ENCODE measurements at regions not wholly inside any gene's neighbourhood (a gene's known extent, or its start where the extent isn't known, plus 50 kb on each side); places are given as distances from the start of the nearest gene placed in this dataset.

DNA sequence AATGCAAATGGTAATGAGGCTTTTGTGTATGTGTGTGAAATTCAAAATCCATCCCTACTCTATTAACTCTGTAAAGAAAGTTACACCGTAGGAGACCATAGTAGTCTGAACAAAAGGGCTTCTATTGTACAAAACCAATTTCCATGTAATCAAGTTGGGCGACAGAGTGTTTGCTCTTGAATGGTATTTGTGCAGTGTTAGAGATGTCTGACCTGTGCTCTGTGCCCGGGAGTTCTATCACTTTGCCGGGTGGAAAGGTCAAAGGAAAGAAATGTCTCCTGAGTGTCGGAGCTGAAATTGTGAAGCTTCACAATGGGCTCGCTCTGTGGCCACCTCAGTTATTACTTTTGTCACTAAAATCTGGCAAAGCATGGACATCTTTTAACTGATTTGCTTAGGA lies 312.0 kb downstream of the SAMD5 start:
- TF ChIP-seq, protein P1, sequence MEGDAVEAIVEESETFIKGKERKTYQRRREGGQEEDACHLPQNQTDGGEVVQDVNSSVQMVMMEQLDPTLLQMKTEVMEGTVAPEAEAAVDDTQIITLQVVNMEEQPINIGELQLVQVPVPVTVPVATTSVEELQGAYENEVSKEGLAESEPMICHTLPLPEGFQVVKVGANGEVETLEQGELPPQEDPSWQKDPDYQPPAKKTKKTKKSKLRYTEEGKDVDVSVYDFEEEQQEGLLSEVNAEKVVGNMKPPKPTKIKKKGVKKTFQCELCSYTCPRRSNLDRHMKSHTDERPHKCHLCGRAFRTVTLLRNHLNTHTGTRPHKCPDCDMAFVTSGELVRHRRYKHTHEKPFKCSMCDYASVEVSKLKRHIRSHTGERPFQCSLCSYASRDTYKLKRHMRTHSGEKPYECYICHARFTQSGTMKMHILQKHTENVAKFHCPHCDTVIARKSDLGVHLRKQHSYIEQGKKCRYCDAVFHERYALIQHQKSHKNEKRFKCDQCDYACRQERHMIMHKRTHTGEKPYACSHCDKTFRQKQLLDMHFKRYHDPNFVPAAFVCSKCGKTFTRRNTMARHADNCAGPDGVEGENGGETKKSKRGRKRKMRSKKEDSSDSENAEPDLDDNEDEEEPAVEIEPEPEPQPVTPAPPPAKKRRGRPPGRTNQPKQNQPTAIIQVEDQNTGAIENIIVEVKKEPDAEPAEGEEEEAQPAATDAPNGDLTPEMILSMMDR (IDR thresholded peaks at IDR 0.05) = no peak
- TF ChIP-seq POLR2A (IDR thresholded peaks at IDR 0.05) = no peak

Data from esophagus squamous epithelium (tissue), 4 donors.